ENCODE measurements at regions not wholly inside any gene's neighbourhood (a gene's known extent, or its start where the extent isn't known, plus 50 kb on each side); places are given as distances from the start of the nearest gene placed in this dataset.

DNA sequence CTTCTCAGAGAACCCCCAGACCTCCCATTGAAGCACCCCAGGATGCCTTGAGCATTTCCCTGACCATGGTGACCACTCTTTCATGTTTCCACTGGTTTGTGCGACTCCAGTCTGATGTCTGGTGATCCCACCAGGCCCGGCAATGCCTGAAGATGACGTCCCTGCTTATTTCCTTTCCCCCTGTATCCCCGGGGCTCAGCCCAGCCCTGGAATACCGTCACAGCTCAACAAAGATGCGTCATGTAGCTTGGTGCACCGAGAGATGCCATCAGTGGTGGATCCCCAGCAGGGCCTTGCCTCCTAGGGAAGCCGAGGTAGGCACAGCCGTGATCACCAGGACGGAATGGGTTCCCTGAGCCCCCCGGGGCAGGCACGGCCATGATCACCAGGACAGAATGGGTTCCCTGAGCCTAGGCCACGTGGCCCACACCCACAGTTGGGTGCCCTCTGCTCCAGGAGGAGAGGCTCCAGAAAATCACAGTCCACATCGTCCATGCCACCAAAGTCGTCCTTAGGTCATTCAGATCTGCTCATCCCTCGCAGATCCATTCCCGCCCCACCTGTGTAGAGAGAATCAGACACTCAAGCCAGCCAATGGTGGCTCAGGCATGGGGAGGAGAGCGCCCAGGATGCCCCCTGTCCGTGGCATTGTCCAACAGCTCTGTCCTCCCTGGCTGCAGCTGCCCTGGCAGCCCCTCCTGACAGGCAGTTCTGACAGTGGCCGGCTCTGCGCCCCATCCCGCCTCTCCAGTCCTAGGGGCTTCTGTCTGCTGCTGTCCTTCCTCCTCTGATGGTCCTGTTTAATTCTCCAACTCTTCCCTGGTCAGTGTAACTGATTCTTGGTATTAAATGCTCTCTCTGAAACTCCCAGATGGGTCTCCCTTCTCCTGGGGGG lies 261.1 kb downstream of the RBFOX3 start:
- no peak for DNase-seq (ENCODE audit: low read depth in 3 of 3)

DNA sequence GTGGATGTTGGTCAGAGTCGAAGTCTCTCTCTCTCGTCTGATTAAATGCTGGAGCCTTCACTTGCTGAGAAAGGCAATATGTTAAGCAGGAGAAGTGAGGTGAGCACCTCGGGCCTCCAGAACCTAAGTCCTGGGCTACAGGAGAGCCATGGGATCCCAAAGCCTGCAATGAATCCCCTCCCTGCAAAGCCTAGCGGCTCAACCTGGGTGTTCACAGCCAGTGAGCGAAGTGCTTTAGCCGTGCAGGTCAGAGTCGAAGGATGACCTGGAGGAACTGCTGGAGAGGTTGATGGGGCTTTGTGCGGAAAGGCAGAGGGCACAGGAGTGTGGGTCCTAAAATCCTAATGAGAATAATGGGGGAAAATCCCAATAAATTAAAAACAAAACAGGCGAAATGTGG lies 267.8 kb downstream of the ENGASE start:
- no peak for DNase-seq (ENCODE audit: low read depth in 3 of 3)

DNA sequence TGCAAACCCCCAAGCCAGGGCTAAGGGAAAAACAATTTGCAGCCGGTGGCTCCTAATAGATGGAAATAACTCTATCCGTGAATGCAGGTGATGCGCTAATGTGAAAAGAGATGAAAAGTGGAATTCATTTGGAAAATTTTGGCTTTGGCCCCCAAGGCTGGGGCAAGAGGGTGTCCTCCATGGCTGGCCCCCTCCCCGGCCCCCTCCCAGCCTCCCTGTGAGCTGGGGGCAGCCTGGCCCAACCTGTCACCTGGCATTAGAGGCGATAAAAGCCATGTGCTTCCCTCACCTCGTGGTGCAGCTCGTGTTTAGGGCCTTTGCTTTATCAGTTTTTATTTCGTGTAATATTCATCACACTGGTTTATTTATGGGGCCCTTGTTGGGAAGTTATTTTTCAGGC lies 267.2 kb downstream of the ENGASE start:
- no peak for DNase-seq (ENCODE audit: low read depth in 3 of 3)

DNA sequence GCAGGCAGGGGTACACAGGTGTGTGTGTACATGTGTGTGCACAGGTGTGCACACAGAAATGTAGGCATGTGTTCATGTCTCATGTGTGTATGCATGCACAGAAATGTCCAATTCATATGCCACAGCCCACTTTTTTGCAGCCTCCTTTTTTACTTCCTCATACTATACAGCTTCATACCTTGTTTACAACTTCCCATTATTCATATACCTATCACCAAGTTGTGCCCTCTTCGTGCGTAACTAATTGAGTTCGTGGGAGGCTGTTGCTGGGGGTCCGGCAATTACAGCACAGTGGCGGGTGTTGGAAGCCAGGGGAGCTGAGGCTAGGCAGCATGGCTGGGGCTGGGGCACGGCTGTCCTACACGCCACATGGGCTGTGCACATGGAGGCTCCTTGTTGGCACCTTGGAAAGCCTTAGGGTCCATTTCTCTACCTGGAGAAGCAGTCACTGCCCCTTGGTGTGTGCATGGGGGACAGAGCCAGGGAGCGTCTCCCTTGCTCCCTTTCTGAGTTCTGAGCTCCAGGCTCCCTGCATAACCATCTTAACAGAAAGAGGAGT lies 266.7 kb downstream of the ENGASE start:
- no peak for DNase-seq (ENCODE audit: low read depth in 3 of 3)

DNA sequence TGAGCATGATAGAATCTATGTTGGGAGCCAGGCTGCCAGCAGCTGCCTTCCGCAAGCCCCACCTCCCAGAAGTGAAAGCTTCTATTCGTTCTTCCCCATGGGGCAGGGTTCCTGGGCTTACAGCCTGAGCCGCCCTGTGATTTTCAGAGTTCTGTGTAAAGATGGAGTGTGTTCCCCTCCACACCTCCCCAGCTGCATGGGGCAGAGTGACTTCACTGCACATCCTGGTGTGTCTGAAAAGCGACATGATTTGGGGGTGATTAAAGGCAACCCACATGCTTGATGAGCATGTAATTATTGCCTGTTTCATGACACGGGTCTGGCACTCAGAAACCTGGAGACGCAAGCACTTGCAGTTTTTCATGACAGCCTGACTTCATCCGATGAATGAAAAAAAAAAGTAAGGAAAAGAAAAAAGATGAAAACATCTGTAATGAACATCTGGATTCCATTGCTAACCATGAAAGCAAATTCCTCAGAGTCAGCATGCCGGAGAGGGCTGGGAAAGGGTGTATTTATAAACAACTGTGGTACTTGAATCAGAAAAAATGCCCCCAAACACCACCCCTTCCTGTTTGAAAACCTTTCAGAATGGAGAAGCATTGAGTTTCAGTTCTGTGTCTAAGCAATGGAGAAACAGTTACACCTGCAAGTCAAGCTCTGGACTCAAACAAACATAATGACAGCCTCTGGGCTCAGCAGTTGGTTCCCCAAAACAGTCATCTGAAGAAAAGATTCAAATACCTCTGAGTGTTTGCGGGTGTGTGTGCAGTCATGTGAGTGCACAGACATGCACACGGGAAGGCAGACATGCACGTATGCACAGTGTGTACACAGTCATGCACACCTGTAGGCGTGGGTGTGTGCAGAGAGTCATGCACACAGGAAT lies 266.0 kb downstream of the ENGASE start:
- no peak for DNase-seq (ENCODE audit: low read depth in 3 of 3)

DNA sequence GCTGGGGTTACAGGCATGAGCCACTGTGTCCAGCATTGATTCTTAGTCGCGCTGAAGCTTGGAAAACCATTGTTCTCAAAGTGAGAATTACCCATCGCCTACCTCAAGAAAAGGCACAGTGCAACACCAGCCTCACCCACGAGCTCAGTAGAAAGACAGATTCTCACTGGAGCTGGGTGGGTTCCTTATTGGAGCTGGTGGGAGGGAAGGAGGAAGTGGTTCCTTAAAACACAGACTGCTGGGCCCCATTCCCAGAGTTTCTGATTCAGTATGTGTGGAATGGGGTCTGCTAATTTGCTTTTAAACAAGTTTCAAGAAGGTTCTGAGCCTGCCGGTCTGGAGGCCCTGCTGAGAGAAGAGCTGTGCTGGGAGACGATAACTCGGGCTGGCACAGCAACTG lies 264.7 kb downstream of the ENGASE start:
- no peak for DNase-seq (ENCODE audit: low read depth in 3 of 3)

DNA sequence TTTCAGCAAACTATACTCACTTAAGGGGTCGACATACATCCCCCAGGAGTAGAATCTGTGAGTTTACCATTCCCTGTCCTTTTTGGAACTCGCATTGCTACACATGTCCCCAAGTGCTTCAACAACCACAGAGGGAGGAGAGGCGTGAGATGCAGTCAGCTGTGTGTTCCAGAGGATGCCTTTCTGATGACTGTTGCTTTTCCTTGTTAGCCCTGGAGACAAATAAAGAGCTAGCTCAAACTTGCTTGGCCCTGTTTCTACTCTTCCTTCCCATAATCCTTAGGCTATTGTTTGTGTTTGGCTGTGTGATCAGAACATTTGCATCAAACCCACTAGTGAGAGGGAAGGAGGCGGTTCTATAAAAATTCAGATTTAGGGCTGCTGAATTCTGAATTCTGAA lies 264.0 kb downstream of the ENGASE start:
- DNase-seq (ENCODE audit: low read depth in 3 of 3) = no peak

DNA sequence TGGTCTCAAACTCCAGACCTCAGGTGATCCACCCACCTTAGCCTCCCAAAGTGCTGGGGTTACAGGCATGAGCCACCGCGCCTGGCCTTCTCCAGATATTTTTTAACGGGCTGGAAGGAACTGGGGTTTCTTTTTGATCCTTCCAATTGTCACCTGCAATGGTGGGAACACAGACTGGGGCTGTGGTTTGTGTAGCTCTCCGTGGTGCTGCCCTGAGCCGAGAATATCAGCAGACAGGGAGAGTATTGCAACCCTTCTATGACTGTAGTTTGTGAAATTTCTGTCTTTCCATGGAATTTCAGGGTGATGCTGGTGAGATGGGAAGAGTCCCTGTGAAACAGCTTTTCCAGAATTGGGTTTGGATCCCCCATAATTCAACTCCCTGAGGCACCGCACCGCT lies 263.5 kb downstream of the ENGASE start:
- no peak for DNase-seq (ENCODE audit: low read depth in 3 of 3)

DNA sequence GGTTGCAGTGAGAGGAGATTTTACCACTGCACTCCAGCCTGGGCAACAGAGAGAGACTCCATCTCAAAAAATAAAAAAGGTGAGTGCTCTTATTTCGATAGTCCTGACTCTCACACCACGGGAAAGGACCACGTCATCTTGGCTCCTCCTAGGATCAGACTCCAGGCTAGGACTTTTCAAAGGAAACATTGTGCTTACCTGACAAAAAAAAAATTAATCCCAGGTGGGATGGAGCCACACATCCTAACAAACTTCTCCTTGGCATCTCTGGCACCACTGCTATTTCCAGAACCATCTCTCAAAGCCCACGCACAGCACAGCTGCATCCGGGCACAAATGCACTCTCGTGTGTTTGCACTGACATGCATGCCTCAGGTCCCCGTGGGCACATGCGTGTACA lies 262.4 kb downstream of the ENGASE start:
- no peak for DNase-seq (ENCODE audit: low read depth in 3 of 3)

DNA sequence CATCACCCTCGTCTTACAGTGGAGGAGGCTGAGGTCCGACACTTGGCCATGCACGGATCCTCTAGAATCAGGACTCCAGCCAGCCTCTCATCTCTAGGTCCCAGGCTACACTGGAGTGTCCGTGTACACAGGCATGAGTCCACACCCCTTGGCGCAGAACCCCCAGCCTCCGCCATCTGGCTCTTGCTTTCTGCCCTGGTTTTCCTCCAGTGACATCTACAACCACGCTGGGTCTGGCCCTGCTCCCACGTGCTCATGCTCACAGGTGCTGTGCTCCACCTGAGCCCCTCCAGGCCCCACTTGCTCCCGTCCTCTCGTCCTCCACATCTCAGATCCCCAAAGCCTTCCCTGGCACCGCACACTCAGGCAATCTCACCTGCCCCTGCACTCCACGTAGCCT lies 260.8 kb downstream of the ENGASE start:
- no peak for DNase-seq (ENCODE audit: low read depth in 3 of 3)

DNA sequence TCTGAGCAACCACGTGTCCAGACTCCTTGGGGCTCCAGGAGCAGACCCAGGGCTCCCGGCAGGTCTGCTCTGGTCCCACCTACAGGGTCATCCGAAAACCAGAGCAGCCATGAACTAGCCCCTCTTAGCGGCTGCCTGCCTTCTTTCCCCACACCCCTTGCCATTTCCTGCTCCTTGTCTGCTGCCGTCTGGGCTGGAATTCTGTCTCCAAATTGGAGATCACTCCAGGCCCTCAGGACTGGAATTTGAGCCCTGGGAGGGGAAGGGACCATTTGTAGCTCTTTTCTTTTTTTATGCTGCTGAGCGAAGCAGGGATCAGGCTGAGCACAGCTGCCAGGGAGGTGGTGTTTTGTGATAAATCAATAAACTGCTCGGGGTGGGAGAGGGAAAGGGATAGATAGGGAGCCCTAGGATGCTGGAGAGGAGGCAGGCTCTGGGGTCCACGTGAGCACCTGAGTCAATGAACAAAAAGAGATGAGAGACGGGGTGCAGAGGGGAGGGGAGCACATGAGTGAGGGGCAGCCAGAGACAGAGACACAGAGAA lies 257.5 kb downstream of the ENGASE start:
- no peak for DNase-seq (ENCODE audit: low read depth in 3 of 3)

DNA sequence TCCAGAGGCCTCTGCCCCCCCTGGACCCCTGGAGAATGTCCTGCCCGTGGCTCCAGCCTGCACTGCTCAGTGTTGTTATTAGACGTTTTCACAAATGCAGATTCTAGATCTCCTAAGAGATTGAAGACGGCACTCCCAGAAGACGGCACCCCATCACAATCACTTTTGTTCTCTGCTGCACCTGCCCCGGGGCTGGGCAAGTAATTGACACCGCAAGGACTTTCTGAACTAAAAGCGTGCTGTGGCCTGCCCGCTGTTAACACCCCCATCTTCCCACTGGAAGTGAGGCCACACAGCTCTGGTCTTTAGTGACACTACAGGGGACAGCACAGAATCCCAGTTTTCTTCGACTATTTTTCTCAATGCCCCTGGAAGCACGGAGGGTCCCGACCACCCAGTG lies 256.9 kb downstream of the ENGASE start:
- no peak for DNase-seq (ENCODE audit: low read depth in 3 of 3)

DNA sequence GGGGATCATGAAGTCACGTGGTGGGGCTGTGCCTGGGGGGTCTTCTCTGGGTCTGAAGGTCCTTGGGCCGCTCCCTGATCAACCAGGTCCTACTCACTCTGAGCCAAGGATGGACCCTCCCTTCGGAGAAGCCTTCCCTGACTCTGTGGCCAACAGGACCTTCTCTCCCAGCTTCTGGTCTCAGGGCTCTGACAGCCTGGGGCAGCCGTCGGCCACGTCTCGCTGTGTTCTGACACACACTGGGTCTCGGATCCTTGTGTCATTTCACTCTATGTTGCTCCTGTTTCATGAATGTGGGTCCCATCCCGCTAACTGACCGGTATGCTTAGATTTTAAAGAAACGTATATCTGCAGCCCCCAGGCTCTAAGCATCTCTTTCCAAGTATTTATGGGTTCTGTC lies 256.1 kb downstream of the ENGASE start:
- no peak for DNase-seq (ENCODE audit: low read depth in 3 of 3)

DNA sequence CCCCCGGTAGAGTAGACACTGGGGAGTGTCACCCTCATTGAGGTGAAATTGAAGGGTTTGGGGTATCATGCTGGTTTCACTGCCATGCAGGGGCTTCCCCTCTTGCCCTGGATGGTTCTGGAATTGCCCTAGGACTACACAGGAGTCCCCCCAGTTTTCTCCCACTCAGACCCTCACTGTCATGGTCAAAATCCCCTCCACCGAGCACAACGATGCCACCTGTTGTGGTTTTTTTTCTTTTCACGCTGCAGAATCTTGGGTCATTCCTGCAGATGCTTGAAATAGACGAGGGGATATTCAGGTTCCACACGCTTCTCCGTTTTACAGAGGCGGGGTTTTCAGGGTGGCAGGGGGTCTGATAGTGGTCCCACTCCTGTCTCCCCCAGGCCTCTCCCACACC lies 255.6 kb downstream of the ENGASE start:
- no peak for DNase-seq (ENCODE audit: low read depth in 3 of 3)

DNA sequence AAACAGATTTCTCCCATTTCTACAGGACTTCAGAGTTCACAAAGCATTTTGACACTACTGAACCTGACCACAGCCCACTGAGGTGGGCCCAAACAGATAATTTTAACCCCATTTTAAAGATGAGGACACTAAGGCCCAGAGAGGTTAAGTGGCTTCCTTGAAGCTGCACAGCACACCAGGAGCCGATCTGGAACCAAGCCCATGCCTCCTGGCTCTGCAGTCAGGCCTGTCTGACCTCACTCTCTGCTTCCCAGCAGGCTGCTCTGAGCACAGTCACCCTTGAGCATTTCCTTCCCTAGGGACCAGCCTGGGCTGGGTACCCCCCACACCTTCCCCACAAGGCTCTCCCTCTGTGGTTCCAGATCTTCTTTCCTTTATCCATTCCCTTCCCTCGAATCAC lies 252.2 kb downstream of the ENGASE start:
- DNase-seq (ENCODE audit: low read depth in 3 of 3) = no peak

DNA sequence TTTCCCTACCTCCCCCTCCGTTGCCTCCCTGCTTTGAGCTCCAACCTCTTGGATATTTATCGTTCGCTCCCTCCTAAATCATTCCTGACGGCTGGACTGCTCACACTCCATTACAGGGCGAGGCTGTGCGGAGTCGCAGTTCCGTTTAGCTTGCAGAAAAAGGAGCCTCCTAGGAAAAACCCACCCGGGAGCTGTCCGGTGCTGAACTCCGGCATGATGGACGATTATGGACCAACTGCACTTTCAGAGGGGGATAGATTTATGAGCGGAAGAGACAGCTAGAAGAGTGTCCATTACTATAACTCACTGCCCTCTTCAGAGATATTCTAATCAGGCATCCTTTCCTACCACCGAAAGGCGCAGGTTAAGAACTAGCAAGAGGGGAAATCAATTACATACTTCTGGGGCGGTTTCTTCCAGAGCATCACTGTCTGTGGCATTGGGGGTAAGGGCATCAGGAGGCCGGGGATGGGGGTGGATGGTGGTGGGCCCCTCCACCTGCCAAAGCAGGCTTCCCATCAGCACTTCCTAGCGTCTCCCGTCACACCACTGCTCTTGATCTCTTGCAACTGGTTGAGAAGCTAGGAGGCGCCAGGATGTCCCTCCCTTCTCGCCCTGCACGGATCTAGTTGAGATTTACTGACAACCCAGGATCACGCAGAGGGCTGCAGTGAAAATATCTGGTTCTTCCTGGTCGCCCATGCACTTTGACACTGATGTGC lies 251.2 kb downstream of the ENGASE start:
- DNase-seq (ENCODE audit: low read depth in 3 of 3) = no peak

DNA sequence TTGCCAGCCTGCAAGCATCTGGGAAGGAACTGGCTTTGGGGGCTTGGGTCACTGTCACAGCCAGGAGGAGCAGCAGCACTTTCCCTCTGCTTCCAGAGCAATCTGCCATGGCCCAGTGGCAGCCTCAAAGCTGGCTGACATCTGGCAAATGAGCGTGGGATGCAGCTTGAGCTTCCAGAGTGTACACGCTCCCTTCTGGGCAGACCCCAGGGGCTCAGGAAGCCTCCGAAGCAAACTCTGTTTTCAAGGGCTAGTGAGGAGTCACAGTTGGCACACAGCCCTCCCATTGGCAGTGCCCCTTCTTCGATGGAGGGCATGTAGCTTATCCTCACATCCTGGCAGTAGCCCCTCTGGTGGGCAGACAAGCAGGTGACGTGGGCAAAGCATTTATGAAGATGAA lies 249.6 kb downstream of the ENGASE start:
- no peak for DNase-seq (ENCODE audit: low read depth in 3 of 3)

DNA sequence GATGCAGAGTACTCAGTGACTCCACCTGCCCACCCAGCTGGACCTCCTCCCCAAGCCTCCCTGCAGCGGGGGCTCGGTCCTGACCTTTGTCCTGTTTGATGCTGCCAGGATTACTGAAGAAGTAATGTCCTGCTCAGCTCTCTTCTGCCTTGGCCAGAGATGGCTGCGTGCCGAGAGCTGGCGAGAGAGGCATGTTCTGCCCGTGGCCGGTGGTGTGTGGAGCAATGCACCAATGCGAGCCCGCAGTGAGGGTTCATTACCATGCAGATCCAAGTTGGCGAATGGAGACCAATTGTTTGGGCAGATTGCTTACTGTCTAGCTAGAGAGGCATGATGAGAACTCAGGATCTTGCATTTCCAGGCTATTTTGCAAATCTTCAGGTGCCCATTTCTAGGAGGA lies 248.9 kb downstream of the ENGASE start:
- DNase-seq (ENCODE audit: low read depth in 3 of 3) = no peak

DNA sequence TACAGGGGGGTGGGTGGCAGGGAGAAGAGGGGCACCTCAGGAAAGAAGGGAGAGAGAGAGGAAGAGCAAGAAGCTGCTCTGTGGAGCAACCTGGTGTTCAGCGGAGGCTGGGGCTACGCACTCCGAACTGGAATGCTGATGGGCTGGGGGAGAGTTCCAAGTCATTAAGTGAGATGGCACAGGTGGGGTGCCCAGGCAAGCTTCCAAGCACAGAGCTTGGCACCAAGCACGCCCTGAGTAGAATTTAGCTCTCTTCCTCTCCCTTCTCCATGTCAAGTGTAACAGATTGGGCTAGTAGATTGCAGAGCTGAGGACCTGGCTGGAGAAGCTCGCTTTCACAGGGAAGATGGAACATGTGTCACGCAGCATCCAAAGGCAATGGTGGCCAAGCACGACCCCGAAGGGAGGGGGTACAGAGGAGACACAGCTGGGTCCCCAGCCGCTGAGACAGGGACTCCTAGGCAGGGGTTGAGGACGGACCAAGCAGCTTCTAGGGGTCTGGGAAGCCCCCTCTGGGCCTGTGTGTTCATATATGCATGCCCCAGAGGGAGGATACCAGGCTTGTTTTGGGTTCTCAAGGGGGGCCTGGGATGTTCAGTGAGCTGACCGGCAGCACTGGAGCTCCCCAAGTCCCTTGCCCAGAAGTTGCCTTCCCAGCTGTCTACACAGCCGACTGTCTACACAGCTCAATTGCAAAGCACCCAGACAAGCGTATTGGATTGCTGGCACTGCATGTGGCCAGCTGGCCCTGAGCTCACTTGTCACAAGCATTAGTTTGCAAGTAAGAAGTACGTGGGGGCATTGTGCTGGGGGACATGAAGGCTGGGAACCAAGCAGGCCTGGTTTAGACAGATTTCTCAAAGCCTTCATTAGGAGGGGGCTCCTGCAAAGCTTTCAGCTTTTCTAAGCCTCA lies 247.8 kb downstream of the ENGASE start:
- DNase-seq (ENCODE audit: low read depth in 3 of 3) = no peak

DNA sequence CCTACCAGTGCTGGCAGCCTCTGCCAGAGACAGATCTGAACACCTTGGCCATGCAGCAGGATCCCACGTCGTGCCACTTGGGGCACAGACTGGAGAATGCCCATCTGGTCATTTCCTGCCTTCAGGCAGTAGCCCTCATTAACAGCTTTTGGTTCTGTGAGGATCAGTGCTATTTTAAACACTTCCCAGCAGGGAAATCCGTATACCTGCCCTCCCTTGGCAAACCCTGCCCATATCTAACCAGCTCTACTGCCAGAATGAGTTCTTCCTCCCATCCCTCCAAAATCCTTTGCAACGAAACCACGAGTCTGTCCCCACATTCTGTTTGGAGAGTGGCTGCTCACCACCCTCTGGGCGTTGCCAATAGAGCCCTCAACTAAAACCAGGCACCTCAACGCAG lies 245.7 kb downstream of the ENGASE start:
- no peak for DNase-seq (ENCODE audit: low read depth in 3 of 3)

DNA sequence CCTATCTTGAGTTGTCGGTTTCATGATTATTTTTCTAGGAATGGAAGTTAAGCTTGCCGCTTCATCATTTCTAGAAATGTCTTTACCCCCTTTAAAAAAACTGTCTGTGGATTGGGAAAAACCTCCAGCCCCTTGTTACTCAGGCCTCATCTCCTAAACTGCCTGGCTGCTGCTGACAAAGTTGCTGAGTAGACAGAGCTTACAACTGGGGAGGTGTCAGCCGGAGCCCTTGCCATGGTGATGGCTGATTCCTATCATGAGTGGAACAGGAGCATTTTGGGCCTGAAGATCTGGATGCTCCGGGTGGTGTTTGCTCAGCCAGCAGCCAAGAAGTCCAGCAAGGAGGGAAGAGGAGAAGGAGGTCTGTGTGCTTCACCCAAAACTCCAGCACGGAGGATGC lies 243.3 kb downstream of the ENGASE start:
- DNase-seq (ENCODE audit: low read depth in 3 of 3) = no peak
